IMR-90 (cell line): ENCODE measurements at regions not wholly inside any gene's neighbourhood (a gene's known extent, or its start where the extent isn't known, plus 50 kb on each side); places are given as distances from the start of the nearest gene placed in this dataset.

ENCODE experiments used
- ATAC-seq: fragments of 200-7000 bp; cut with Tn5 transposase; 2 replicates; pipeline ENCODE4 v1.9.1; 2020; ENCODE audit warnings: low read depth, mild to moderate bottlenecking, moderate library complexity
- BruUV-seq: library from RNA; stranded (reverse); fragments of 400-500 nt; replicated peaks from 2 replicates; lab custom pipeline; 2021; lab: Mats Ljungman, UMichigan
- CTCF ChIA-PET: fragments of 300-600 bp; formaldehyde crosslinking; extraction: SDS; loops from one replicate; lab custom pipeline; 2021; ENCODE audit warnings: antibody characterized with exemption; lab: Yijun Ruan, JAX
- POLR2A ChIA-PET: fragments of 300-600 bp; sonication (Branson Sonifier 250); formaldehyde crosslinking; loops from one replicate; lab custom pipeline; 2022; ENCODE audit warnings: antibody characterized with exemption; ENCODE audit not compliant: unreplicated experiment; lab: Charles Lee
- DNase-seq: peaks from one replicate; pipeline ENCODE4 v3.0.0; 2013
- H2AFZ ChIP-seq: replicated peaks from 2 replicates; pipeline ENCODE3; 2013; ENCODE audit warnings: low read length, mild to moderate bottlenecking; ENCODE audit not compliant: poor library complexity
- H2AK5ac ChIP-seq: 2 replicates; pipeline ENCODE4 v1.6.1; 2013; ENCODE audit warnings: low read depth, low read length, inconsistent platforms
- H2AK9ac ChIP-seq: replicated peaks from 2 replicates; pipeline ENCODE3; 2013; ENCODE audit warnings: mild to moderate bottlenecking, low read depth, low read length, moderate library complexity; ENCODE audit not compliant: poor library complexity
- H2BK120ac ChIP-seq: 2 replicates; pipeline ENCODE4 v1.6.1; 2013; ENCODE audit warnings: low read depth, low read length, inconsistent platforms
- H2BK15ac ChIP-seq: 3 replicates; pipeline ENCODE4 v1.6.1; 2013; ENCODE audit warnings: low read depth, low read length, inconsistent platforms
- H2BK20ac ChIP-seq: 2 replicates; pipeline ENCODE4 v1.6.1; 2013; ENCODE audit warnings: low read depth, mild to moderate bottlenecking, inconsistent platforms, low read length, moderate library complexity
- H2BK5ac ChIP-seq: 2 replicates; pipeline ENCODE4 v1.6.1; 2013; ENCODE audit warnings: mild to moderate bottlenecking, low read depth, low read length, inconsistent platforms; ENCODE audit not compliant: poor library complexity, severe bottlenecking
- H3K14ac ChIP-seq: replicated peaks from 2 replicates; pipeline ENCODE4 v1.6.1; 2013; ENCODE audit warnings: low read depth, low read length, inconsistent platforms
- H3K18ac ChIP-seq: 2 replicates; pipeline ENCODE4 v1.6.1; 2013; ENCODE audit warnings: low read depth, low read length, control low read depth
- H3K23ac ChIP-seq: 2 replicates; pipeline ENCODE4 v1.6.1; 2013; ENCODE audit warnings: low read depth, low read length, inconsistent platforms
- H3K27ac ChIP-seq: 2 replicates; pipeline ENCODE4 v1.5.1; 2013; ENCODE audit warnings: mild to moderate bottlenecking, control low read depth, low read length; ENCODE audit not compliant: insufficient read depth
- H3K27me3 ChIP-seq: 2 replicates; pipeline ENCODE4 v1.6.1; 2013; ENCODE audit warnings: low read length; ENCODE audit not compliant: control insufficient read depth, insufficient read depth
- H3K36me3 ChIP-seq: 2 replicates; pipeline ENCODE4 v1.6.1; 2013; ENCODE audit warnings: low read length, mixed read lengths; ENCODE audit not compliant: control insufficient read depth, insufficient read depth
- H3K4ac ChIP-seq: 2 replicates; pipeline ENCODE4 v1.6.1; 2013; ENCODE audit warnings: low read depth, low read length, inconsistent platforms
- H3K4me1 ChIP-seq: 2 replicates; pipeline ENCODE4 v1.6.1; 2013; ENCODE audit warnings: low read length, mixed read lengths; ENCODE audit not compliant: control insufficient read depth, insufficient read depth
- H3K4me2 ChIP-seq: 2 replicates; pipeline ENCODE4 v1.6.1; 2013; ENCODE audit warnings: low read depth, mild to moderate bottlenecking, control low read depth, low read length, moderate library complexity
- H3K4me3 ChIP-seq: 2 replicates; pipeline ENCODE4 v1.5.1; 2013; ENCODE audit warnings: low read depth, mild to moderate bottlenecking, control low read depth, low read length, moderate library complexity; ENCODE audit not compliant: insufficient read depth
- H3K56ac ChIP-seq: 2 replicates; pipeline ENCODE4 v1.6.1; 2013; ENCODE audit warnings: low read length, inconsistent platforms; ENCODE audit not compliant: insufficient read depth; ENCODE audit errors: extremely low read depth
- H3K79me1 ChIP-seq, 2 experiments: 2 replicates each; pipeline ENCODE4 v1.6.1; 2013; ENCODE audit warnings: low read length in 2 of 2, inconsistent platforms in 1 of 2, low read depth in 1 of 2
- H3K9ac ChIP-seq: 2 replicates; pipeline ENCODE4 v1.6.1; 2013; ENCODE audit warnings: low read depth, low read length, control low read depth
- H3K9me1 ChIP-seq: 2 replicates; pipeline ENCODE4 v1.6.1; 2013; ENCODE audit warnings: low read length, inconsistent platforms; ENCODE audit not compliant: insufficient read depth
- H3K9me3 ChIP-seq: 2 replicates; pipeline ENCODE4 v1.6.1; 2013; ENCODE audit warnings: low read length; ENCODE audit not compliant: control insufficient read depth, insufficient read depth
- H4K20me1 ChIP-seq: 2 replicates; pipeline ENCODE4 v1.6.1; 2013; ENCODE audit warnings: low read length, inconsistent platforms; ENCODE audit not compliant: insufficient read depth
- H4K5ac ChIP-seq: 2 replicates; pipeline ENCODE4 v1.6.1; 2013; ENCODE audit warnings: mild to moderate bottlenecking, low read depth, low read length, control low read depth
- H4K8ac ChIP-seq, 2 experiments: 2 replicates each; pipeline ENCODE4 v1.6.1; 2013; ENCODE audit warnings: low read depth in 2 of 2, low read length in 2 of 2, control low read depth in 1 of 2, inconsistent platforms in 1 of 2
- H4K91ac ChIP-seq: 2 replicates; pipeline ENCODE4 v1.6.1; 2013; ENCODE audit warnings: low read depth, low read length, inconsistent platforms; ENCODE audit not compliant: insufficient read depth
- MAFK ChIP-seq: IDR thresholded peaks from 2 replicates; pipeline ENCODE4 v1.6.1; 2012; ENCODE audit warnings: low read depth, low read length, improper control_type of control experiment
- POLR2A ChIP-seq: IDR thresholded peaks from 2 replicates; pipeline ENCODE4 v1.6.1; 2012; ENCODE audit warnings: mild to moderate bottlenecking, low read depth, low read length
- RAD21 ChIP-seq: IDR thresholded peaks from 2 replicates; pipeline ENCODE4 v1.6.1; 2012; ENCODE audit warnings: low read length, improper control_type of control experiment
- dilution Hi-C: fragments of 300-500 bp; cut with HindIII; formaldehyde crosslinking; loops from one replicate; pipeline ENCODE4 v1.14.3; 2018; ENCODE audit warnings: low sequenced_read_pairs; ENCODE audit not compliant: unreplicated experiment
- in situ Hi-C: fragments of 300-500 bp; cut with MboI; formaldehyde crosslinking; loops from 3 replicates; pipeline ENCODE4 v1.14.3; 2019; ENCODE audit warnings: low sequenced_read_pairs, inconsistent platforms, mixed read lengths
- intact Hi-C: fragments of 100-400 bp; cut with micrococcal nuclease; formaldehyde crosslinking; loops from 2 replicates; pipeline ENCODE4 v1.10.0; 2022
- TF ChIP-seq, protein P1 (sequence below): fragments of 150-350 bp; IDR thresholded peaks from 2 replicates; pipeline ENCODE4 v1.6.1; 2016; ENCODE audit warnings: low read depth, mild to moderate bottlenecking, low read length, moderate library complexity, borderline replicate concordance

DNA sequence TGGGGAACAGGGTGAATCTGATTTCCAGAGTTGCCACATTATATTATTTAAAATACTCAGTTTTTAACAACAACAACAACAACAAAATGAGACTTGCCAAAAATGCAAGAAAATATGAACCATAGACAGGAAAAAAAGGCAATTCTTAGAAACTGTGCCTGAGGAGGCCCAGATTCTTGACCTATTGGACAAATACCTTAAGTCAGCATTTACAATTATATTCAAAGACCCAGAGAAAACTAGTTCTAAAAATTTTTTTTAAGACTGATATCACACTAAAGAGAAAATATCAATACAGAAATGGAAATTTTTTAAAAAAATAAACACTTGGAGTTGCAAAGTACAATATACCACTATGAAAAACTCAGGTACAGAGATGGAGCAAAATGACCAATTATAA lies 152.8 kb upstream of the LYPLAL1 start:
- Histone ChIP-seq H3K23ac (no peak overlapping the region), H4K20me1 (no peaks in the 10 kb centered on the region), H4K5ac (no peak overlapping the region), H3K27me3 (no peaks in the 10 kb centered on the region), H3K9me1 (no peaks in the 10 kb centered on the region), H3K14ac (no peak overlapping the region), H3K18ac (no peak overlapping the region), H3K4me1 (no peaks in the 10 kb centered on the region), H3K4me2 (no peak overlapping the region), H2BK15ac (no peak overlapping the region), H2AK9ac (no peak overlapping the region), H3K79me1 (no peaks in the 10 kb centered on the region), H3K27ac (no peak overlapping the region), H3K36me3 (no peaks in the 10 kb centered on the region), H2AK5ac (no peak overlapping the region), H4K91ac (no peak overlapping the region), H2BK120ac (no peak overlapping the region), H3K4ac (no peak overlapping the region), H3K4me3 (no peak overlapping the region), H2BK5ac (no peak overlapping the region), H3K9me3 (peaks cover 4% of the 10 kb centered on the region; the same call in 1 of the 2 replicates), H2BK20ac (no peak overlapping the region), H4K8ac (no peak overlapping the region), H3K56ac (no peak overlapping the region), H2AFZ (no peak overlapping the region), H3K9ac (no peak overlapping the region)
- in situ Hi-C loops, result no loop called here
- TF ChIP-seq POLR2A (no peak), RAD21 (no peak), MAFK (peak; percentile 50; the same call in 1 of the 2 replicates)
- TF ChIP-seq, protein P1, sequence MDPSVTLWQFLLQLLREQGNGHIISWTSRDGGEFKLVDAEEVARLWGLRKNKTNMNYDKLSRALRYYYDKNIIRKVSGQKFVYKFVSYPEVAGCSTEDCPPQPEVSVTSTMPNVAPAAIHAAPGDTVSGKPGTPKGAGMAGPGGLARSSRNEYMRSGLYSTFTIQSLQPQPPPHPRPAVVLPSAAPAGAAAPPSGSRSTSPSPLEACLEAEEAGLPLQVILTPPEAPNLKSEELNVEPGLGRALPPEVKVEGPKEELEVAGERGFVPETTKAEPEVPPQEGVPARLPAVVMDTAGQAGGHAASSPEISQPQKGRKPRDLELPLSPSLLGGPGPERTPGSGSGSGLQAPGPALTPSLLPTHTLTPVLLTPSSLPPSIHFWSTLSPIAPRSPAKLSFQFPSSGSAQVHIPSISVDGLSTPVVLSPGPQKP, result no peak
- ATAC-seq (no peak), DNase-seq (no peak)
- dilution Hi-C loops, result no loop called here
- no TSS peak for BruUV-seq
- intact Hi-C loops, result no loop called here
- ChIA-PET CTCF (interaction anchor here (0.8 kb wide), 1 partner anchor 12 kb away, joined by 3 read pairs; no protein-coding TSS in a partner anchor), POLR2A (no interaction called here)
